SK-N-SH treated with all-trans-retinoic acid at 6 μM for 48 hours (cell line): ENCODE measurements at regions not wholly inside any gene's neighbourhood (a gene's known extent, or its start where the extent isn't known, plus 50 kb on each side); places are given as distances from the start of the nearest gene placed in this dataset.
A peak's percentile ranks its signal among the peaks of the same experiment; 100 is the strongest.

Experiments
- ATAC-seq: fragments of 200-7000 bp; cut with Tn5 transposase; 3 replicates; pipeline ENCODE4 v1.9.1; 2020; ENCODE audit warnings: mild to moderate bottlenecking, moderate library complexity
- ARNTL ChIP-seq: fragments of 450-650 bp; formaldehyde crosslinking; IDR thresholded peaks from 2 replicates; pipeline ENCODE4 v1.5.0; 2020; ENCODE audit warnings: low read depth, mild to moderate bottlenecking, moderate library complexity, borderline replicate concordance
- BACH2 ChIP-seq: fragments of 250-450 bp; sonication (Bioruptor Pico); IDR thresholded peaks from 2 replicates; pipeline ENCODE4 v1.9.0; 2021; ENCODE audit warnings: mild to moderate bottlenecking, borderline replicate concordance
- CSDC2 ChIP-seq: fragments of 250-450 bp; sonication (Bioruptor Pico); IDR thresholded peaks from 2 replicates; pipeline ENCODE4 v1.5.0; 2020; ENCODE audit warnings: mild to moderate bottlenecking, moderate library complexity
- ESRRG ChIP-seq: fragments of 250-450 bp; sonication (Bioruptor Pico); IDR thresholded peaks from 2 replicates; pipeline ENCODE4 v1.6.1; 2021; ENCODE audit warnings: mild to moderate bottlenecking
- GLIS3 ChIP-seq: fragments of 250-450 bp; sonication (Bioruptor Pico); IDR thresholded peaks from 2 replicates; pipeline ENCODE4 v1.5.0; 2020; ENCODE audit warnings: mild to moderate bottlenecking, moderate library complexity
- ISL1 ChIP-seq: fragments of 250-450 bp; sonication (Bioruptor Pico); IDR thresholded peaks from 2 replicates; pipeline ENCODE4 v2.1.2; 2022; ENCODE audit warnings: mild to moderate bottlenecking, moderate library complexity
- OSR1 ChIP-seq: fragments of 250-450 bp; sonication (Bioruptor Pico); IDR thresholded peaks from 2 replicates; pipeline ENCODE4 v1.8.0; 2022; ENCODE audit warnings: moderate library complexity, mild to moderate bottlenecking, inconsistent platforms
- PPARA ChIP-seq: fragments of 250-450 bp; sonication (Bioruptor Pico); IDR thresholded peaks from 2 replicates; pipeline ENCODE4 v1.5.0; 2020; ENCODE audit warnings: mild to moderate bottlenecking, borderline replicate concordance
- TCF4 ChIP-seq: fragments of 250-450 bp; sonication (Bioruptor Pico); IDR thresholded peaks from 2 replicates; pipeline ENCODE4 v1.8.0; 2021; ENCODE audit warnings: mild to moderate bottlenecking, moderate library complexity, borderline replicate concordance
- TOX ChIP-seq: fragments of 250-450 bp; sonication (Bioruptor Pico); IDR thresholded peaks from 2 replicates; pipeline ENCODE4 v1.8.0; 2021; ENCODE audit warnings: mild to moderate bottlenecking, moderate library complexity, borderline replicate concordance
- ZC3H10 ChIP-seq: fragments of 250-450 bp; sonication (Bioruptor Pico); IDR thresholded peaks from 2 replicates; pipeline ENCODE4 v1.5.1; 2021; ENCODE audit warnings: mild to moderate bottlenecking, moderate library complexity
- ZFP30 ChIP-seq: fragments of 450-650 bp; formaldehyde crosslinking; IDR thresholded peaks from 2 replicates; pipeline ENCODE4 v1.5.0; 2022; ENCODE audit warnings: mild to moderate bottlenecking, moderate library complexity
- ZNF565 ChIP-seq: fragments of 450-650 bp; formaldehyde crosslinking; conservative IDR thresholded peaks from 2 replicates; pipeline ENCODE4 v1.5.0; 2020; ENCODE audit warnings: low read depth, mild to moderate bottlenecking, moderate library complexity
- ZNF70 ChIP-seq: fragments of 450-650 bp; formaldehyde crosslinking; IDR thresholded peaks from 2 replicates; pipeline ENCODE4 v1.5.0; 2020; ENCODE audit warnings: mild to moderate bottlenecking, moderate library complexity
- ZNF8 ChIP-seq: fragments of 450-650 bp; formaldehyde crosslinking; IDR thresholded peaks from 2 replicates; pipeline ENCODE4 v1.5.0; 2020; ENCODE audit warnings: mild to moderate bottlenecking, moderate library complexity
- TF ChIP-seq, protein P1 (sequence below): fragments of 250-450 bp; sonication (Bioruptor Pico); IDR thresholded peaks from 2 replicates; pipeline ENCODE4 v1.5.0; 2020; ENCODE audit warnings: mild to moderate bottlenecking, moderate library complexity
- TF ChIP-seq, protein P2 (sequence below): fragments of 250-450 bp; sonication (Bioruptor Pico); IDR thresholded peaks from 2 replicates; pipeline ENCODE4 v1.8.0; 2020; ENCODE audit warnings: mild to moderate bottlenecking, moderate library complexity, borderline replicate concordance
- TF ChIP-seq, protein P3 (sequence below): fragments of 250-450 bp; sonication (Bioruptor Pico); IDR thresholded peaks from 2 replicates; pipeline ENCODE4 v1.5.1; 2021; ENCODE audit warnings: mild to moderate bottlenecking, moderate library complexity
- TF ChIP-seq, protein P4 (sequence below): fragments of 250-450 bp; sonication (Bioruptor Pico); IDR thresholded peaks from 2 replicates; pipeline ENCODE4 v1.5.1; 2020; ENCODE audit warnings: low read depth, mild to moderate bottlenecking, moderate library complexity
- TF ChIP-seq, protein P5 (sequence below): fragments of 250-450 bp; sonication (Bioruptor Pico); IDR thresholded peaks from 2 replicates; pipeline ENCODE4 v1.8.0; 2021; ENCODE audit warnings: low read depth, mild to moderate bottlenecking, moderate library complexity, borderline replicate concordance

DNA sequence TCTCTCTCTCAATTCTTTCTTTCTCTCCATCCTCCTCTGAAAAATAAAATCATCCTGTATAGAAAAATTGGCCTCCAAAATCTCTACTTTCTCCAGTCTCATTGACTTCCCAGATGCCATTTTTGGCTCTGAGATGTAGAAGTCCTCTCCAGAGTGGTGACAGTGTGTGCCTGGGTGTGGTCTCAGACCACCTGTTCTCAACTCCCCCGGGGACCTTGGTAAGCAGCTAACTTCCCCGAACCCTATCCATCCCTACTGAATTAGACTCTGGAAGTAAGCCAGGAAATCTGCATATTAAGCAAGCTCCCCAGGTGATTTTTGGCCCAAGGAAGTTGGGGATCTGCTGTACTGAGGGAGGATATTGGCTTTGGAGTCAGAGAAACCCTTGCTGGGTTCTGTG lies 120.5 kb downstream of the WDR11 start:
- TF ChIP-seq GLIS3 (CRISPR knock-in tag) (no peak), TCF4 (CRISPR knock-in tag) (no peak), TOX (no peak), ESRRG (no peak), BACH2 (CRISPR knock-in tag) (no peak), CSDC2 (no peak), OSR1 (CRISPR knock-in tag) (no peak), ZNF8 (CRISPR knock-in tag) (no peak)
- TF ChIP-seq, protein P1, sequence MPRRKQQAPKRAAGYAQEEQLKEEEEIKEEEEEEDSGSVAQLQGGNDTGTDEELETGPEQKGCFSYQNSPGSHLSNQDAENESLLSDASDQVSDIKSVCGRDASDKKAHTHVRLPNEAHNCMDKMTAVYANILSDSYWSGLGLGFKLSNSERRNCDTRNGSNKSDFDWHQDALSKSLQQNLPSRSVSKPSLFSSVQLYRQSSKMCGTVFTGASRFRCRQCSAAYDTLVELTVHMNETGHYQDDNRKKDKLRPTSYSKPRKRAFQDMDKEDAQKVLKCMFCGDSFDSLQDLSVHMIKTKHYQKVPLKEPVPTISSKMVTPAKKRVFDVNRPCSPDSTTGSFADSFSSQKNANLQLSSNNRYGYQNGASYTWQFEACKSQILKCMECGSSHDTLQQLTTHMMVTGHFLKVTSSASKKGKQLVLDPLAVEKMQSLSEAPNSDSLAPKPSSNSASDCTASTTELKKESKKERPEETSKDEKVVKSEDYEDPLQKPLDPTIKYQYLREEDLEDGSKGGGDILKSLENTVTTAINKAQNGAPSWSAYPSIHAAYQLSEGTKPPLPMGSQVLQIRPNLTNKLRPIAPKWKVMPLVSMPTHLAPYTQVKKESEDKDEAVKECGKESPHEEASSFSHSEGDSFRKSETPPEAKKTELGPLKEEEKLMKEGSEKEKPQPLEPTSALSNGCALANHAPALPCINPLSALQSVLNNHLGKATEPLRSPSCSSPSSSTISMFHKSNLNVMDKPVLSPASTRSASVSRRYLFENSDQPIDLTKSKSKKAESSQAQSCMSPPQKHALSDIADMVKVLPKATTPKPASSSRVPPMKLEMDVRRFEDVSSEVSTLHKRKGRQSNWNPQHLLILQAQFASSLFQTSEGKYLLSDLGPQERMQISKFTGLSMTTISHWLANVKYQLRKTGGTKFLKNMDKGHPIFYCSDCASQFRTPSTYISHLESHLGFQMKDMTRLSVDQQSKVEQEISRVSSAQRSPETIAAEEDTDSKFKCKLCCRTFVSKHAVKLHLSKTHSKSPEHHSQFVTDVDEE (CRISPR knock-in tag) = no peak
- TF ChIP-seq, protein P2, sequence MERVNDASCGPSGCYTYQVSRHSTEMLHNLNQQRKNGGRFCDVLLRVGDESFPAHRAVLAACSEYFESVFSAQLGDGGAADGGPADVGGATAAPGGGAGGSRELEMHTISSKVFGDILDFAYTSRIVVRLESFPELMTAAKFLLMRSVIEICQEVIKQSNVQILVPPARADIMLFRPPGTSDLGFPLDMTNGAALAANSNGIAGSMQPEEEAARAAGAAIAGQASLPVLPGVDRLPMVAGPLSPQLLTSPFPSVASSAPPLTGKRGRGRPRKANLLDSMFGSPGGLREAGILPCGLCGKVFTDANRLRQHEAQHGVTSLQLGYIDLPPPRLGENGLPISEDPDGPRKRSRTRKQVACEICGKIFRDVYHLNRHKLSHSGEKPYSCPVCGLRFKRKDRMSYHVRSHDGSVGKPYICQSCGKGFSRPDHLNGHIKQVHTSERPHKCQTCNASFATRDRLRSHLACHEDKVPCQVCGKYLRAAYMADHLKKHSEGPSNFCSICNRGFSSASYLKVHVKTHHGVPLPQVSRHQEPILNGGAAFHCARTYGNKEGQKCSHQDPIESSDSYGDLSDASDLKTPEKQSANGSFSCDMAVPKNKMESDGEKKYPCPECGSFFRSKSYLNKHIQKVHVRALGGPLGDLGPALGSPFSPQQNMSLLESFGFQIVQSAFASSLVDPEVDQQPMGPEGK (CRISPR knock-in tag) = no peak
- TF ChIP-seq, protein P3, sequence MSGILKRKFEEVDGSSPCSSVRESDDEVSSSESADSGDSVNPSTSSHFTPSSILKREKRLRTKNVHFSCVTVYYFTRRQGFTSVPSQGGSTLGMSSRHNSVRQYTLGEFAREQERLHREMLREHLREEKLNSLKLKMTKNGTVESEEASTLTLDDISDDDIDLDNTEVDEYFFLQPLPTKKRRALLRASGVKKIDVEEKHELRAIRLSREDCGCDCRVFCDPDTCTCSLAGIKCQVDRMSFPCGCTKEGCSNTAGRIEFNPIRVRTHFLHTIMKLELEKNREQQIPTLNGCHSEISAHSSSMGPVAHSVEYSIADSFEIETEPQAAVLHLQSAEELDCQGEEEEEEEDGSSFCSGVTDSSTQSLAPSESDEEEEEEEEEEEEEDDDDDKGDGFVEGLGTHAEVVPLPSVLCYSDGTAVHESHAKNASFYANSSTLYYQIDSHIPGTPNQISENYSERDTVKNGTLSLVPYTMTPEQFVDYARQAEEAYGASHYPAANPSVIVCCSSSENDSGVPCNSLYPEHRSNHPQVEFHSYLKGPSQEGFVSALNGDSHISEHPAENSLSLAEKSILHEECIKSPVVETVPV = no peak
- TF ChIP-seq, all 23 proteins: peak for 0
- ATAC-seq = no peak

DNA sequence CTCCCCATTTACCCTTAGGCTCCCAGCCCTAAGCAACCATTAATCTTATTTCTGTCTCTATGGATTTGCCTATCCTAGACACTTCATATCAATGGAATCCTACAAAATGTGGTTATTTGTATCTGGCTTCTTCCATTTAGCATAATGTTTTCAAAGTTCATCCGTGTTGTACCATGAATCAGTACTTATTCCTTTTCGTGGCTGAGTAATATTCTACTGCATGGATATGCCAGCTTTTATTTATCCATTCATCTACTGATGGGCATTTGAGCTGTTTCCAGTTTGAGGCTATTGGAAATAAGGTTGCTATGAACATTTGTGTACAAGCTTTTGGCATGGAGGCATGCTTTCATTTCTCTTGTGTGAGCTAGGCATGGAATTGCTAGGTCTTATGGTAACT lies 121.1 kb downstream of the WDR11 start:
- TF ChIP-seq TCF4 (CRISPR knock-in tag) (no peak), ZNF8 (CRISPR knock-in tag) (peak; percentile 71; the same call in 1 of the 2 replicates)
- TF ChIP-seq, all 23 proteins: peak for 1
- ATAC-seq = no peak

DNA sequence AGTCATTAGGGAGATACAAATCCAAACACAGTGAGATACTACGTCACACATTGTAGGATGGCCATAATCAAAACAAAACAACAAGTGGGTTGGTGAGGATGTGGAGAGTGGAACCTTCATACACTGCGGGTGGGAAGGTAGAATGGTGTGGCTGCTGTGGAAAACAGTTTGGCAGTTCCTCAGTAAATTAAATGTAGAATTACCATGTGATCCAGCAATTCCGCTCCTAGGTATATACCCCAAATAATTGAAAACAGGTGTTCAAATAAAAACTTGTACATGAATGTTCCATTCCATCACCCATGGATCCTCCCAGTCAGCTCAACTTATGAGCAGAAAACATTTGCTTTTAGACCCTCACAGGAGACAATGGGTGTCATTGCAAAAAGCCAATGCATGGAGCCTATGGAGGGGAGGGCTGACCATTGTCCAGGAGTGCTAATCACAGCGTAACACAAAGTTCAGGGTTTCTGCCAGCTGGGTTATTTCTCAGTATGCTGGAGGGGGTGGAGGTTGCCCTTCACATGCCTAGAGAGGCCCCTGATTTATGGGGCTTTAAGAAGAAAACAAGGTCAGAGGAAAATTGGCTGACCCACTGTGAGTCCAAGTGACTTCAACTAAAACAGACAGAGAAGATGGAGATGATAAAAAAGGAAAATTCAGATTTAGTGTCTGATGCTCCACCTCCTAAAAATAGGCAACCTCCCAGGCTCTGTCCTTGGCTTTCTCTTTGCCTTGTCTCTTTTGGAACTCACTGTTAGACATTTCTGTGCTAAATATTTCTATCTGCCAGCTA lies 124.1 kb downstream of the WDR11 start:
- TF ChIP-seq TOX (no peak), ZFP30 (CRISPR knock-in tag) (no peak), ZNF70 (CRISPR knock-in tag) (no peak), CSDC2 (no peak), ARNTL (CRISPR knock-in tag) (no peak), ISL1 (CRISPR knock-in tag) (no peak), ZNF565 (CRISPR knock-in tag) (no peak), PPARA (CRISPR knock-in tag) (no peak), OSR1 (CRISPR knock-in tag) (no peak)
- TF ChIP-seq, protein P4, sequence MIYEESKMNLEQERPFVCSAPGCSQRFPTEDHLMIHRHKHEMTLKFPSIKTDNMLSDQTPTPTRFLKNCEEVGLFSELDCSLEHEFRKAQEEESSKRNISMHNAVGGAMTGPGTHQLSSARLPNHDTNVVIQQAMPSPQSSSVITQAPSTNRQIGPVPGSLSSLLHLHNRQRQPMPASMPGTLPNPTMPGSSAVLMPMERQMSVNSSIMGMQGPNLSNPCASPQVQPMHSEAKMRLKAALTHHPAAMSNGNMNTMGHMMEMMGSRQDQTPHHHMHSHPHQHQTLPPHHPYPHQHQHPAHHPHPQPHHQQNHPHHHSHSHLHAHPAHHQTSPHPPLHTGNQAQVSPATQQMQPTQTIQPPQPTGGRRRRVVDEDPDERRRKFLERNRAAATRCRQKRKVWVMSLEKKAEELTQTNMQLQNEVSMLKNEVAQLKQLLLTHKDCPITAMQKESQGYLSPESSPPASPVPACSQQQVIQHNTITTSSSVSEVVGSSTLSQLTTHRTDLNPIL (CRISPR knock-in tag) = no peak
- TF ChIP-seq, protein P5, sequence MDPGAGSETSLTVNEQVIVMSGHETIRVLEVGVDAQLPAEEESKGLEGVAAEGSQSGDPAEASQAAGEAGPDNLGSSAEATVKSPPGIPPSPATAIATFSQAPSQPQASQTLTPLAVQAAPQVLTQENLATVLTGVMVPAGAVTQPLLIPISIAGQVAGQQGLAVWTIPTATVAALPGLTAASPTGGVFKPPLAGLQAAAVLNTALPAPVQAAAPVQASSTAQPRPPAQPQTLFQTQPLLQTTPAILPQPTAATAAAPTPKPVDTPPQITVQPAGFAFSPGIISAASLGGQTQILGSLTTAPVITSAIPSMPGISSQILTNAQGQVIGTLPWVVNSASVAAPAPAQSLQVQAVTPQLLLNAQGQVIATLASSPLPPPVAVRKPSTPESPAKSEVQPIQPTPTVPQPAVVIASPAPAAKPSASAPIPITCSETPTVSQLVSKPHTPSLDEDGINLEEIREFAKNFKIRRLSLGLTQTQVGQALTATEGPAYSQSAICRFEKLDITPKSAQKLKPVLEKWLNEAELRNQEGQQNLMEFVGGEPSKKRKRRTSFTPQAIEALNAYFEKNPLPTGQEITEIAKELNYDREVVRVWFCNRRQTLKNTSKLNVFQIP (CRISPR knock-in tag) = no peak
- ATAC-seq = no peak

DNA sequence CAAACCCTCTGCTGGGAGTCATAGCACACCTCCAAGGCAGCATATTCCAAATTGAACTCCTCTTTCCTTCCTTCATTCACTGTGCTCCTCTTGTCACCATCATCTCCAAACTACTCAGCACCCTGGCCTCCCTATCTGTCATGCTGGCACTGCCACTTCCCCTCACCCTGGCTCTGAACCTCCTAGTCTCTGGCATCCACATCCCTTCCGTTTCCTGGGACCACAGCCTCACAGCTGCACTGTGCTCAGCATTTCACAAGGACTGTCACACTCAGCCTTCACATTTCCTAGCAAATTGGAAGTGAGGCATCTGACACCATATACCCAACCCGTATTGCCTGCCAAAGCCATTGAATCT lies 124.7 kb downstream of the WDR11 start:
- no peak for ATAC-seq

More for the DNA sequence above, 124.7 kb downstream of the WDR11 start:
- TF ChIP-seq ZFP30 (CRISPR knock-in tag) (no peak), OSR1 (CRISPR knock-in tag) (no peak), TOX (no peak), ARNTL (CRISPR knock-in tag) (no peak), CSDC2 (no peak), ZNF8 (CRISPR knock-in tag) (no peak), ZC3H10 (CRISPR knock-in tag) (no peak), ISL1 (CRISPR knock-in tag) (no peak)
- TF ChIP-seq, protein P2 (CRISPR knock-in tag) = no peak
- TF ChIP-seq, protein P5 (CRISPR knock-in tag) = no peak
- TF ChIP-seq, all 23 proteins: peak for 0
